ENCODE measurements at regions not wholly inside any gene's neighbourhood (a gene's known extent, or its start where the extent isn't known, plus 50 kb on each side); places are given as distances from the start of the nearest gene placed in this dataset.
"Not testable (repeated sequence)": the region's sequence is repeated elsewhere in the genome, so short reads cannot be mapped to it uniquely, and the experiment has no call there.

- no peak for TF ChIP-seq ZBTB10 (tag by site-specific recombination; IDR thresholded peaks at IDR 0.05)
- TF ChIP-seq ZBTB26 (tag by site-specific recombination; optimal IDR thresholded peaks at IDR 0.05) = no peak
- no peak for TF ChIP-seq ZNF341 (tag by site-specific recombination; IDR thresholded peaks at IDR 0.05; ENCODE audit: low read depth)
- no peak for TF ChIP-seq PRDM10 (tag by site-specific recombination; IDR thresholded peaks at IDR 0.05)
- TF ChIP-seq ZNF155 (tag by site-specific recombination; IDR thresholded peaks at IDR 0.05) = no peak
Observed at GRCh38 chr22:17300926-17301325, 68.3 kb upstream of the CECR2 start (continued).

GRCh38 chr22:17298805-17299502, 70.3 kb upstream of the CECR2 start:
- POLR2A ChIA-PET; H3K9me3 ChIP-seq (ENCODE audit: control insufficient read depth, insufficient read depth, low read depth, low read length); H3K4me1 ChIP-seq (ENCODE audit: control insufficient read depth, insufficient read depth, low read length); H3K27ac ChIP-seq (ENCODE audit: extremely low read depth, low read depth, low read length); H3K36me3 ChIP-seq (ENCODE audit: control insufficient read depth in 2 of 2, insufficient read depth in 1 of 2, low read length in 2 of 2); H3K4me3 ChIP-seq (ENCODE audit: low read depth, low read length): not testable (repeated sequence)
- CTCF ChIA-PET = interaction anchor here (0.6 to 0.9 kb wide), 2 partner anchors 127 to 128 kb away, joined by 3 read pairs; no protein-coding TSS in a partner anchor

- no peak overlapping the region for H3K4me3 ChIP-seq (ENCODE audit: low read depth, low read length)
- no peaks in the 10 kb centered on the region for H3K9me3 ChIP-seq (ENCODE audit: control insufficient read depth, insufficient read depth, low read depth, low read length)
- TF ChIP-seq ZNF169 (tag by site-specific recombination; IDR thresholded peaks at IDR 0.05) = no peak
- no peak for TF ChIP-seq ZFHX2 (tag by site-specific recombination; conservative IDR thresholded peaks at IDR 0.05)
- TF ChIP-seq ZNF214 (tag by site-specific recombination; IDR thresholded peaks at IDR 0.05; ENCODE audit: borderline replicate concordance) = no peak
- TF ChIP-seq GLI4 (tag by site-specific recombination; IDR thresholded peaks at IDR 0.05) = no peak
- TF ChIP-seq ZNF777 (tag by site-specific recombination; IDR thresholded peaks at IDR 0.05; ENCODE audit: borderline replicate concordance) = no peak
- no peak for TF ChIP-seq ZNF585B (tag by site-specific recombination; IDR thresholded peaks at IDR 0.05)
- no peak for TF ChIP-seq PRDM4 (tag by site-specific recombination; IDR thresholded peaks at IDR 0.05)
- no peak for TF ChIP-seq ZSCAN16 (tag by site-specific recombination; IDR thresholded peaks at IDR 0.05)
- TF ChIP-seq ZNF768 (tag by site-specific recombination; IDR thresholded peaks at IDR 0.05) = no peak
- no peak for TF ChIP-seq CTCF (tag by site-specific recombination; IDR thresholded peaks at IDR 0.05)
- TF ChIP-seq ZIC2 (tag by site-specific recombination; IDR thresholded peaks at IDR 0.05) = no peak
- TF ChIP-seq ZNF529 (tag by site-specific recombination; IDR thresholded peaks at IDR 0.05; ENCODE audit: insufficient replicate concordance) = no peak
- TF ChIP-seq ZXDB (tag by site-specific recombination; IDR thresholded peaks at IDR 0.05) = no peak
- no peak for TF ChIP-seq RBAK (tag by site-specific recombination; IDR thresholded peaks at IDR 0.05)
- no peaks in the 10 kb centered on the region for H3K4me1 ChIP-seq (ENCODE audit: control insufficient read depth, insufficient read depth, low read length)
- no peaks in the 10 kb centered on the region for H3K36me3 ChIP-seq (ENCODE audit: control insufficient read depth in 2 of 2, insufficient read depth in 1 of 2, low read length in 2 of 2)
- CTCF ChIA-PET = interaction anchor here (0.8 kb wide), 1 partner anchor 216 kb away, joined by 3 read pairs; no protein-coding TSS in a partner anchor
- POLR2A ChIA-PET = no interaction called here
- H3K27ac ChIP-seq (ENCODE audit: extremely low read depth, low read depth, low read length) = no peak overlapping the region
Observed at GRCh38 chr22:17285656-17286055, 66.4 kb upstream of the ADA2 start.
